ENCODE measurements at regions not wholly inside any gene's neighbourhood (a gene's known extent, or its start where the extent isn't known, plus 50 kb on each side); places are given as distances from the start of the nearest gene placed in this dataset.
"Not testable (repeated sequence)": the region's sequence is repeated elsewhere in the genome, so short reads cannot be mapped to it uniquely, and the experiment has no call there.

DNA sequence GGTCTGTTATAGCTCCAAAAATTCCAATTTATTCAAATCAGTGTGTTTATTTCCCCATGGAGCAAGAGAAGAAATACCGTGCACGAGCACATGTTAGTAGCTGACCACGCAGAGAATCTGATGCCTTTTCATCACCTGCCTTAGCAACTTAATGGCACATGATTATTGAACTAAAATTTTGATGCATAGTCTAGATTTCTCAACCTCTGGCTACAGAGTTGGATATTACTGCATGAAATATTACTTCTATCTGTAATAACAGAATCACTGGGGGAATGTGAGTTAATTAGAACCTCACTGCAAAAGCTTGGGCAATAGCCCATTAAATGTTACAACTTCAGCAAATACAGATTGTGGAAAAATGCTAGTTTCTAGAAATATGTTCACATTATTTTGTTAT lies 335.8 kb downstream of the FLRT2 start:
- Histone ChIP-seq H3K36me3 (no peaks in the 10 kb centered on the region), H3K9me3 (no peaks in the 10 kb centered on the region), H3K27ac (no peak overlapping the region), H3K27me3 (no peaks in the 10 kb centered on the region), H3K4me3 (no peak overlapping the region), H3K4me1 (no peaks in the 10 kb centered on the region)
- TF ChIP-seq, protein P1, sequence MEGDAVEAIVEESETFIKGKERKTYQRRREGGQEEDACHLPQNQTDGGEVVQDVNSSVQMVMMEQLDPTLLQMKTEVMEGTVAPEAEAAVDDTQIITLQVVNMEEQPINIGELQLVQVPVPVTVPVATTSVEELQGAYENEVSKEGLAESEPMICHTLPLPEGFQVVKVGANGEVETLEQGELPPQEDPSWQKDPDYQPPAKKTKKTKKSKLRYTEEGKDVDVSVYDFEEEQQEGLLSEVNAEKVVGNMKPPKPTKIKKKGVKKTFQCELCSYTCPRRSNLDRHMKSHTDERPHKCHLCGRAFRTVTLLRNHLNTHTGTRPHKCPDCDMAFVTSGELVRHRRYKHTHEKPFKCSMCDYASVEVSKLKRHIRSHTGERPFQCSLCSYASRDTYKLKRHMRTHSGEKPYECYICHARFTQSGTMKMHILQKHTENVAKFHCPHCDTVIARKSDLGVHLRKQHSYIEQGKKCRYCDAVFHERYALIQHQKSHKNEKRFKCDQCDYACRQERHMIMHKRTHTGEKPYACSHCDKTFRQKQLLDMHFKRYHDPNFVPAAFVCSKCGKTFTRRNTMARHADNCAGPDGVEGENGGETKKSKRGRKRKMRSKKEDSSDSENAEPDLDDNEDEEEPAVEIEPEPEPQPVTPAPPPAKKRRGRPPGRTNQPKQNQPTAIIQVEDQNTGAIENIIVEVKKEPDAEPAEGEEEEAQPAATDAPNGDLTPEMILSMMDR (IDR thresholded peaks at IDR 0.05) = no peak
- intact Hi-C loops (cut with DNase I; ENCODE audit: low total_unique reads) = no loop called here
- DNase-seq = no peak

DNA sequence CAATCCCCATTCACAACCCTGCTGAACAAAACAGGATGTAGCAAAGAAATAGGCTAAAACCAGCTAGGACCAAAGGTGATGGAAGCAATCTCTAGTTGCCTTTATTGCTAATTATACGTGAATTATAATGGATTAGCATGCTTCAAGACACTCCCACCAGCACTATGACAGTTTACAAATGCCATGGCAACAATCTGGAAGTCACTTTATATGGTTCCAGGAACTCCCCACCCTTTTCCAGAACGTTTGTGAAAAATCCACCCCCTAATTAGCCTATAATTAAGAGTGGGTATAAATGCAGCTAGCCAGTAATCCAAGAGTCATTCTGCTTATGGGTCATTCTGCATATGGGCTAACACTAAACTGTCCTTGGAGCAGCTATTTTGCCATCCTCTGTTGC lies 328.7 kb downstream of the FLRT2 start:
- no peak overlapping the region for H3K4me3 ChIP-seq
- no peaks in the 10 kb centered on the region for H3K4me1 ChIP-seq
- H3K27ac ChIP-seq = no peak overlapping the region
- H3K36me3 ChIP-seq = no peaks in the 10 kb centered on the region
- no peaks in the 10 kb centered on the region for H3K27me3 ChIP-seq
- DNase-seq = no peak
- TF ChIP-seq, protein P1 (IDR thresholded peaks at IDR 0.05) = no peak
- no peaks in the 10 kb centered on the region for H3K9me3 ChIP-seq
- intact Hi-C loops (cut with DNase I; ENCODE audit: low total_unique reads) = no loop called here

DNA sequence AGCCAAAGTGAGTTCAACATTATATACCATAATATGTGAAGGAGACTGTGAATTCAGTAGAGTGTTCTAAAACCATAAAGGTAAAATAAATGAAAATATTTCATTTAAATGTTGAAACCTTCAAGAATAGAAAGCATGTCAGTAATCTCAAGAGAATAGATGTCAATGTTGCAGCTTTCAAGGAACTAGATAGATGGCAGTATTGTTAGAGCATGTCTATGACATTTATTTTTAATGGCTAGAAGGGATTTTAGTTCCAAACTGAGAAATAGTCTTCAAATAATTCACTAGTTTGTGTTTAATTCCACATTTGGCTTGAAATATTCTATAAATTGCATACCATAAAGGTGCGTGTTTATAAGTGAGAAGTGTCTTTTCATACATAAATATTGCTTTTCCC lies 326.5 kb downstream of the FLRT2 start:
- no peak overlapping the region for H3K27ac ChIP-seq
- H3K36me3 ChIP-seq = no peaks in the 10 kb centered on the region
- no peaks in the 10 kb centered on the region for H3K9me3 ChIP-seq

DNA sequence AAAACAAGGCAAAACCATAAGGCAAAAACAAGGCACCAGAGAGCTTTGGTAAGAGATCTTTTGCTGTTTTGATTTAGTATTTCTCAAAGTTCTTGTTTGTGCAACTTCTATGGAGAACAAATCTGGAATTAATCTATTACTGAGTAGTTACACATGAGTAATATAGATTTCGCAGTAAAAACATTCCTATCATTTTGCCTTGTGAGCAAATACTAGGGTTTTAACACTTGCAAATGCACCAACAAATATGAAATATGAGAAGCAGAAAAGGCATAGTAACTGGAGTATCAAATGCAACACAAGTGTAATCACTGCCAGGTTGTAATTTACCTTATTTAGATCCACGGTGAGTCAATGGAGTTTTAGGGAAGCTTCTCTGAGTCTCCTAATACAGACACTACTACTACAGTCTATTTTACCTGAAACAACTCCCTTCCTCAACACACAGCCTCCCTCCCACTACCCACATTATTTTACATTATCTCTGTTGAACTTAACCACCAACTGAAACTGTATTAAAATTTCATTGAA lies 324.1 kb downstream of the FLRT2 start:
- Histone ChIP-seq H3K36me3 (no peaks in the 10 kb centered on the region), H3K4me3 (no peak overlapping the region), H3K27ac (no peak overlapping the region), H3K4me1 (no peaks in the 10 kb centered on the region), H3K27me3 (no peaks in the 10 kb centered on the region), H3K9me3 (no peaks in the 10 kb centered on the region)
- DNase-seq = no peak
- TF ChIP-seq, protein P1 (IDR thresholded peaks at IDR 0.05) = no peak
- intact Hi-C loops (cut with DNase I; ENCODE audit: low total_unique reads) = no loop called here

More for the DNA sequence above, 326.5 kb downstream of the FLRT2 start:
- Histone ChIP-seq H3K4me1 (no peaks in the 10 kb centered on the region), H3K27me3 (no peaks in the 10 kb centered on the region), H3K4me3 (no peak overlapping the region)
- TF ChIP-seq, protein P1 (IDR thresholded peaks at IDR 0.05) = no peak
- DNase-seq = no peak
- intact Hi-C loops (cut with DNase I; ENCODE audit: low total_unique reads) = no loop called here

DNA sequence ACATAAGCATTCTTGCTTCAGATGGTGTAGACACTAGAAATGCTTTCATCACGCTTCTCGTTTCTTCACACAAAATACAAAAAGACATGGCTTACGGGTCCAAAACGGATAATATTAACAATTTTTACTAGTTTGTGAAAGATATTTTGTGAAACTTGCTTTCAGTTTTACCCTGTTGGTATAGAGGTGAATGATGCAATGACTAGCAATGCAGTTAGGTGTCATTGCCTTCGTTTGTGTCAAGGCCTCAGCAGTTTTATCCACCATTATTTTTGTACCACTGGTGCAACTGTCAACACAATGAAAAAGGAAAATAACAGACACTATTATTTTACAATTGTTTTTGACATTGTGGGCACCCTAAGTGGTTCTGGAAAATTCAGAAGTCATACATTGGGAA lies 323.0 kb downstream of the FLRT2 start:
- H3K27me3 ChIP-seq = no peaks in the 10 kb centered on the region
- H3K27ac ChIP-seq = no peak overlapping the region
- DNase-seq = no peak
- H3K9me3 ChIP-seq = no peaks in the 10 kb centered on the region
- TF ChIP-seq, protein P1 (IDR thresholded peaks at IDR 0.05) = no peak
- H3K4me1 ChIP-seq = no peaks in the 10 kb centered on the region
- no peaks in the 10 kb centered on the region for H3K36me3 ChIP-seq
- intact Hi-C loops (cut with DNase I; ENCODE audit: low total_unique reads) = no loop called here
- no peak overlapping the region for H3K4me3 ChIP-seq

DNA sequence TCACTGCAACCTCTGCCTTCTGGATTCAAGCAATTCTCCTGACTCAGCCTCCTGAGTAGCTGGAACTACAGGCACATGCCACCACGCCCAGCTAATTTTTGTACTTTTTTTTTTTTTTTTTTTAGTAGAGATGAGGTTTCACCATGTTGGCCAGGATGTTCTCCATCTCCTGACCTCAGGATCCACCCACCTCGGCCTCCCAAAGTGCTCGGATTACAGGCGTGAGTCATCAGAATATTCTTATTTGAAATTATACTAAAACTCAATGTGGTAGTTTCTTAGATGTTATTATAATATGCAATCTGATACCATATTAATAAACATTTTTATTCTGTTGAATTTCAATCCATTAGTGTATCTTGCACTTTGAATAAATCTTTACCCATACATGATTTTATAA lies 322.2 kb downstream of the FLRT2 start:
- intact Hi-C loops (cut with DNase I; ENCODE audit: low total_unique reads); H3K27ac ChIP-seq; H3K4me1 ChIP-seq; H3K9me3 ChIP-seq; DNase-seq; H3K36me3 ChIP-seq; H3K27me3 ChIP-seq; H3K4me3 ChIP-seq: not testable (repeated sequence)

DNA sequence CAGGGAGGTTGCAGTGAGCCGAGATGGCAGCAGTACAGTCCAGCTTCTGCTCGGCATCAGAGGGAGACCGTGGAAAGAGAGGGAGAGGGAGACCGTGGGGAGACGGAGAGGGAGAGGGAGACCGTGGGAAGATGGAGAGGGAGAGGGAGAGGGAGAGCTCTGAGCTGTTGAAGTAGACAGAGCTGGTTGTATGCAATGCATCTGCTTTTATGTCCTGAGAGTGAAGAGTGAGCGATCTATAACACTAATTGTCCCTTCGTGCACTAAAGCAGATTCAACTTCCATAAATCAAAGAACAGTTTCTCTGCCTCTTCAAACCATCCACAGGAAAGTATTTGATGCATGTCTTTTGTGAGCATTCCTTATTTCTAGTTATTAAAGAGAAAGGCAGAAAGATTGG lies 300.6 kb downstream of the FLRT2 start:
- DNase-seq; H3K27ac ChIP-seq; H3K4me3 ChIP-seq; H3K9me3 ChIP-seq; H3K27me3 ChIP-seq; intact Hi-C loops (cut with DNase I; ENCODE audit: low total_unique reads); H3K4me1 ChIP-seq; H3K36me3 ChIP-seq: not testable (repeated sequence)

DNA sequence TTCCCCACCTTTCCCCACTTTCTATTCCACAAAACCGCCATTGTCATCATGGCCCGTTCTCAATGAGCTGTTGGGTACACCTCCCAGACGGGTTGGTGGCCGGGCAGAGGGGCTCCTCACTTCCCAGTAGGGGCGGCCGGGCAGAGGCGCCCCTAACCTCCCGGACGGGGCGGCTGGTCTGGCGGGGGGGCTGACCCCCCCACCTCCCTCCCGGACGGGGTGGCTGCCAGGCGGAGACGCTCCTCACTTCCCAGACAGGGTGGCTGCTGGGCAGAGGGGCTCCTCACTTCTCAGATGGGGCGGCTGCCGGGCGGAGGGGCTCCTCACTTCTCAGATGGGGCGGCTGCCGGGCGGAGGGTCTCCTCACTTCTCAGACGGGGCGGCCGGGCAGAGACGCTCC lies 299.7 kb downstream of the FLRT2 start:
- H3K36me3 ChIP-seq; intact Hi-C loops (cut with DNase I; ENCODE audit: low total_unique reads); H3K4me1 ChIP-seq; DNase-seq; H3K9me3 ChIP-seq; H3K27ac ChIP-seq; H3K4me3 ChIP-seq; H3K27me3 ChIP-seq: not testable (repeated sequence)
